Thyroid gland (tissue), 4 donors: ENCODE measurements at regions not wholly inside any gene's neighbourhood (a gene's known extent, or its start where the extent isn't known, plus 50 kb on each side); places are given as distances from the start of the nearest gene placed in this dataset.

ENCODE experiments used
- DNase-seq, 2 donors: peaks; one replicate each; pipeline ENCODE4 v3.0.0-alpha.2; 2019
- H3K27ac ChIP-seq, 3 donors: fragments of 200-600 bp; sonication (generic); 1 replicate in 2 of 3; 2 replicates in 1 of 3; pipeline ENCODE4 v1.5.1; 2016 to 2019; ENCODE audit warnings: mild to moderate bottlenecking in 1 of 3, moderate library complexity in 1 of 3
- H3K27me3 ChIP-seq: fragments of 200-600 bp; sonication (generic); one replicate; pipeline ENCODE4 v1.5.1; 2019
- H3K36me3 ChIP-seq, 2 donors: fragments of 200-600 bp; sonication (generic); one replicate each; pipeline ENCODE4 v1.5.1; 2016 to 2019
- H3K4me1 ChIP-seq, 2 donors: fragments of 200-600 bp; sonication (generic); one replicate each; pipeline ENCODE4 v1.5.1; 2017 to 2019
- H3K4me3 ChIP-seq, 3 donors: fragments of 200-600 bp; sonication (generic); replicated peaks in 1 of 3; 1 replicate in 2 of 3; 2 replicates in 1 of 3; pipeline ENCODE4 v1.5.1; 2016; ENCODE audit warnings: mild to moderate bottlenecking in 1 of 3
- H3K9me3 ChIP-seq: fragments of 200-600 bp; sonication (generic); one replicate; pipeline ENCODE4 v1.5.1; 2017
- CTCF ChIP-seq, 6 experiments: fragments of 200-600 bp in 3 of 6; fragments of 450-650 bp in 3 of 6; sonication (generic) in 3 of 6; IDR thresholded peaks; one replicate each; pipeline ENCODE4 v1.5.1; 2016 to 2019; ENCODE audit warnings: antibody characterized with exemption in 6 of 6, mild to moderate bottlenecking in 2 of 6, inconsistent platforms in 1 of 6, moderate library complexity in 1 of 6
- POLR2A ChIP-seq, 2 donors: fragments of 450-650 bp; IDR thresholded peaks; one replicate each; pipeline ENCODE4 v1.6.1; 2017; ENCODE audit warnings: antibody characterized with exemption in 2 of 2, mild to moderate bottlenecking in 2 of 2, moderate library complexity in 1 of 2
- WGBS, 2 donors: methylation state at CpG; one replicate each; pipeline ENCODE4 v1.1.5; 2017; 5-methylcytosine and 5-hydroxymethylcytosine counted together
- intact Hi-C: fragments of 100-400 bp; cut with DNase I; formaldehyde crosslinking; loops from one replicate; pipeline ENCODE4 v1.15.1; 2023

GRCh38 chr17:65366102-65366844 is 195.2 kb downstream of the AXIN2 start:
- TF ChIP-seq CTCF (IDR thresholded peaks at IDR 0.05) = no peak
- TF ChIP-seq POLR2A (IDR thresholded peaks at IDR 0.05) = no peak
- no peak overlapping the region for H3K4me3 ChIP-seq
- H3K4me1 ChIP-seq = peaks cover 0 to 1% of the 10 kb centered on the region in 2 donors
- intact Hi-C loops = no loop called here
- H3K36me3 ChIP-seq = no peaks in the 10 kb centered on the region
- WGBS, 2 donors = 90 to 91% methylated on average over 15 of the region's 15 CpGs
- H3K27me3 ChIP-seq = no peaks in the 10 kb centered on the region
- no peak for DNase-seq
- H3K9me3 ChIP-seq = no peaks in the 10 kb centered on the region
- H3K27ac ChIP-seq = no peak overlapping the region

GRCh38 chr17:65365169-65365568 is 196.3 kb downstream of the AXIN2 start:
- Histone ChIP-seq H3K4me3 (no peak overlapping the region), H3K9me3 (no peaks in the 10 kb centered on the region), H3K36me3 (no peaks in the 10 kb centered on the region), H3K27ac (no peak overlapping the region), H3K27me3 (no peaks in the 10 kb centered on the region), H3K4me1 (no peaks in the 10 kb centered on the region)
- no peak for TF ChIP-seq CTCF (IDR thresholded peaks at IDR 0.05)
- no peak for TF ChIP-seq POLR2A (IDR thresholded peaks at IDR 0.05)
- intact Hi-C loops = no loop called here
- no peak for DNase-seq
- 60 to 68% methylated on average over 11 of the region's 11 CpGs for WGBS, 2 donors

GRCh38 chr17:65364438-65364837 is 197.0 kb downstream of the AXIN2 start:
- H3K27ac ChIP-seq = no peak overlapping the region
- intact Hi-C loops = no loop called here
- no peak overlapping the region for H3K4me3 ChIP-seq
- DNase-seq = no peak
- H3K9me3 ChIP-seq = no peaks in the 10 kb centered on the region
- WGBS, 2 donors = 73 to 78% methylated on average over 7 of the region's 7 CpGs
- H3K36me3 ChIP-seq = no peaks in the 10 kb centered on the region
- H3K27me3 ChIP-seq = no peaks in the 10 kb centered on the region
- no peaks in the 10 kb centered on the region for H3K4me1 ChIP-seq
- TF ChIP-seq POLR2A (IDR thresholded peaks at IDR 0.05) (no peak), CTCF (IDR thresholded peaks at IDR 0.05) (no peak)

GRCh38 chr17:65362826-65363225 is 198.6 kb downstream of the AXIN2 start:
- Histone ChIP-seq H3K27me3 (no peaks in the 10 kb centered on the region), H3K4me3 (no peak overlapping the region), H3K27ac (no peak overlapping the region), H3K4me1 (no peaks in the 10 kb centered on the region), H3K36me3 (no peaks in the 10 kb centered on the region), H3K9me3 (no peaks in the 10 kb centered on the region)
- DNase-seq = no peak
- TF ChIP-seq CTCF (IDR thresholded peaks at IDR 0.05) (no peak), POLR2A (IDR thresholded peaks at IDR 0.05) (no peak)
- WGBS, 2 donors = 30 to 51% methylated on average over 2 of the region's 2 CpGs
- intact Hi-C loops = no loop called here

GRCh38 chr17:65360961-65361552 is 200.4 kb downstream of the AXIN2 start:
- intact Hi-C loops = no loop called here
- no peaks in the 10 kb centered on the region for H3K9me3 ChIP-seq
- no peak for DNase-seq
- 80 to 84% methylated on average over 14 of the region's 14 CpGs for WGBS, 2 donors
- H3K4me3 ChIP-seq = no peak overlapping the region
- no peaks in the 10 kb centered on the region for H3K36me3 ChIP-seq
- no peaks in the 10 kb centered on the region for H3K27me3 ChIP-seq
- no peak for TF ChIP-seq CTCF (IDR thresholded peaks at IDR 0.05)
- no peak for TF ChIP-seq POLR2A (IDR thresholded peaks at IDR 0.05)
- no peak overlapping the region for H3K27ac ChIP-seq
- no peaks in the 10 kb centered on the region for H3K4me1 ChIP-seq
